Smooth muscle cell (in vitro differentiated cells): ENCODE measurements at regions not wholly inside any gene's neighbourhood (a gene's known extent, or its start where the extent isn't known, plus 50 kb on each side); places are given as distances from the start of the nearest gene placed in this dataset.

ENCODE experiments used
- DNase-seq: peaks from one replicate; lab custom pipeline; 2025; ENCODE audit not compliant: unreplicated experiment; lab: John Stamatoyannopoulos, UW
- H2AFZ ChIP-seq: fragments of 200-600 bp; sonication (generic); 2 replicates; pipeline ENCODE4 v1.6.0; 2016; ENCODE audit warnings: antibody characterized with exemption, low read depth, mild to moderate bottlenecking
- H3F3A ChIP-seq: fragments of 200-600 bp; sonication (generic); 2 replicates; pipeline ENCODE4 v1.6.0; 2017; ENCODE audit warnings: antibody characterized with exemption, low read depth
- H3K27ac ChIP-seq: fragments of 200-600 bp; sonication (generic); 2 replicates; pipeline ENCODE4 v1.5.1; 2016; ENCODE audit warnings: low read depth, mild to moderate bottlenecking
- H3K27me3 ChIP-seq: fragments of 200-600 bp; sonication (generic); 2 replicates; pipeline ENCODE4 v1.6.1; 2016; ENCODE audit warnings: low read depth, mild to moderate bottlenecking
- H3K36me3 ChIP-seq: fragments of 200-600 bp; sonication (generic); 2 replicates; pipeline ENCODE4 v1.5.1; 2016; ENCODE audit warnings: low read depth
- H3K4me1 ChIP-seq: fragments of 200-600 bp; sonication (generic); 2 replicates; pipeline ENCODE4 v1.5.1; 2016; ENCODE audit warnings: low read depth
- H3K4me2 ChIP-seq: fragments of 200-600 bp; sonication (generic); 2 replicates; pipeline ENCODE4 v1.6.0; 2016; ENCODE audit warnings: mild to moderate bottlenecking
- H3K4me3 ChIP-seq: fragments of 200-600 bp; sonication (generic); 2 replicates; pipeline ENCODE4 v1.5.1; 2016; ENCODE audit warnings: mild to moderate bottlenecking
- H3K79me2 ChIP-seq: fragments of 200-600 bp; sonication (generic); 2 replicates; pipeline ENCODE4 v1.6.0; 2016; ENCODE audit warnings: low read depth, mild to moderate bottlenecking
- H3K9ac ChIP-seq: fragments of 200-600 bp; sonication (generic); 2 replicates; pipeline ENCODE4 v1.6.0; 2016; ENCODE audit warnings: low read depth
- H3K9me3 ChIP-seq: fragments of 200-600 bp; sonication (generic); replicated peaks from 2 replicates; pipeline ENCODE4 v1.5.1; 2016; ENCODE audit warnings: low read depth
- H4K20me1 ChIP-seq: fragments of 200-600 bp; sonication (generic); 2 replicates; pipeline ENCODE4 v1.6.0; 2016; ENCODE audit warnings: low read depth
- CTCF ChIP-seq: fragments of 200-600 bp; sonication (generic); IDR thresholded peaks from 2 replicates; pipeline ENCODE4 v1.5.1; 2017; ENCODE audit warnings: borderline replicate concordance, mild to moderate bottlenecking, antibody characterized with exemption; ENCODE audit not compliant: insufficient read depth, poor library complexity, severe bottlenecking
- WGBS: methylation state at CpG from one replicate; pipeline ENCODE4 v1.1.7; 2016; ENCODE audit warnings: low lambda C conversion rate; 5-methylcytosine and 5-hydroxymethylcytosine counted together

- no peak overlapping the region for H3K27ac ChIP-seq
- no peaks in the 10 kb centered on the region for H3K4me1 ChIP-seq
- 31% methylated on average over 5 of the region's 5 CpGs for WGBS
Observed at GRCh38 chr5:58133631-58134296, 326.1 kb downstream of the PLK2 start.

GRCh38 chr5:58133216-58133615 is 326.7 kb downstream of the PLK2 start:
- no peak overlapping the region for H3K9ac ChIP-seq
- no peak for DNase-seq
- no peak overlapping the region for H2AFZ ChIP-seq
- H3K9me3 ChIP-seq, result no peaks in the 10 kb centered on the region
- H3K79me2 ChIP-seq, result no peaks in the 10 kb centered on the region
- H3K27me3 ChIP-seq, result no peaks in the 10 kb centered on the region
- no peak overlapping the region for H3K4me2 ChIP-seq
- H3K4me1 ChIP-seq, result no peaks in the 10 kb centered on the region
- H4K20me1 ChIP-seq, result no peaks in the 10 kb centered on the region
- H3K27ac ChIP-seq, result no peak overlapping the region
- H3F3A ChIP-seq, result no peaks in the 10 kb centered on the region
- WGBS, result 83% methylated on average over 7 of the region's 7 CpGs
- H3K36me3 ChIP-seq, result no peaks in the 10 kb centered on the region
- TF ChIP-seq CTCF, result no peak
- no peak overlapping the region for H3K4me3 ChIP-seq

More at GRCh38 chr5:58133631-58134296, 326.1 kb downstream of the PLK2 start:
- Histone ChIP-seq H3K4me3 (no peak overlapping the region), H3K27me3 (no peaks in the 10 kb centered on the region), H4K20me1 (no peaks in the 10 kb centered on the region), H3K9me3 (no peaks in the 10 kb centered on the region), H3K36me3 (no peaks in the 10 kb centered on the region), H2AFZ (no peak overlapping the region), H3K79me2 (no peaks in the 10 kb centered on the region), H3K4me2 (peak overlapping the region; percentile 22), H3F3A (no peaks in the 10 kb centered on the region), H3K9ac (peak overlapping the region; percentile 2)
- no peak for TF ChIP-seq CTCF
- no peak for DNase-seq

- no peaks in the 10 kb centered on the region for H3K27me3 ChIP-seq
- no peaks in the 10 kb centered on the region for H3F3A ChIP-seq
- no peaks in the 10 kb centered on the region for H3K36me3 ChIP-seq
- no peak overlapping the region for H2AFZ ChIP-seq
- no peak for TF ChIP-seq CTCF
- H3K4me3 ChIP-seq, result no peak overlapping the region
- no peak overlapping the region for H3K4me2 ChIP-seq
- no peak overlapping the region for H3K9ac ChIP-seq
- H3K79me2 ChIP-seq, result no peaks in the 10 kb centered on the region
- no peak for DNase-seq
- 94% methylated on average over 11 of the region's 11 CpGs for WGBS
- H3K27ac ChIP-seq, result no peak overlapping the region
- H3K4me1 ChIP-seq, result no peaks in the 10 kb centered on the region
- no peaks in the 10 kb centered on the region for H4K20me1 ChIP-seq
- H3K9me3 ChIP-seq, result no peaks in the 10 kb centered on the region
Observed at GRCh38 chr5:58127255-58128220, 332.3 kb downstream of the PLK2 start.
